Muscle of leg (tissue), 3 donors: ENCODE measurements at regions not wholly inside any gene's neighbourhood (a gene's known extent, or its start where the extent isn't known, plus 50 kb on each side); places are given as distances from the start of the nearest gene placed in this dataset.
"Not testable (repeated sequence)": the region's sequence is repeated elsewhere in the genome, so short reads cannot be mapped to it uniquely, and the experiment has no call there.

Experiments
- DNase-seq: peaks from one replicate; pipeline ENCODE4 v3.0.0; 2013
- H3K27ac ChIP-seq: one replicate; pipeline ENCODE4 v1.5.1; 2013; ENCODE audit warnings: mild to moderate bottlenecking, low read length, control low read depth
- H3K27me3 ChIP-seq: one replicate; pipeline ENCODE4 v1.6.1; 2013; ENCODE audit warnings: low read length; ENCODE audit not compliant: control insufficient read depth, insufficient read depth
- H3K36me3 ChIP-seq: one replicate; pipeline ENCODE4 v1.6.1; 2013; ENCODE audit warnings: low read length; ENCODE audit not compliant: control insufficient read depth, insufficient read depth
- H3K4me1 ChIP-seq: one replicate; pipeline ENCODE4 v1.6.1; 2013; ENCODE audit warnings: low read length; ENCODE audit not compliant: control insufficient read depth, insufficient read depth
- H3K4me3 ChIP-seq: one replicate; pipeline ENCODE4 v1.5.1; 2013; ENCODE audit warnings: low read length, control low read depth
- H3K9me3 ChIP-seq: replicated peaks from 2 replicates; pipeline ENCODE4 v1.6.1; 2013; ENCODE audit warnings: low read depth, low read length; ENCODE audit not compliant: control insufficient read depth
- WGBS: methylation state at CpG from one replicate; pipeline ENCODE4 v1.1.5; 2013; ENCODE audit warnings: missing lambda C conversion rate; ENCODE audit not compliant: insufficient coverage; 5-methylcytosine and 5-hydroxymethylcytosine counted together

DNA sequence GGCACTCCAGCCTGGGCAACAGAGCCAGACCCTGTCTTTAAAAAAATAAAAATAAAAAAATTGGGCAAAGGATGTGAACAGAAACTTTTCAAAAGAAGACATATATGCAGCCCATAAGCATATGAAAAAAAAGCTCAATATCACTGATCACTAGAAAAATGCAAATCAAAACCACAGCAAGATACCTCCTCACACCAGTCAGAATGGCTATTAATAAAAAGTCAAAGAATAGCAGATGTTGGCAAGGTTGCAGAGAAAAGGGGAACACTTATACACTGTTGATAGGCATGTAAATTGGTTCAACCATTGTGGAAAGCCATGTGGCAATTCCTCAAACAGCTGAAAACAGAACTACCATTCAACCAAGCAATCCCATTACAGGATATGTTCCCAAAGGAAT, 204.1 kb upstream of the SRD5A2 start:
- Histone ChIP-seq H3K9me3 (peaks cover 2% of the 10 kb centered on the region), H3K4me3 (no peak overlapping the region), H3K27me3 (no peaks in the 10 kb centered on the region), H3K27ac (no peak overlapping the region), H3K36me3 (no peaks in the 10 kb centered on the region), H3K4me1 (no peaks in the 10 kb centered on the region)
- DNase-seq = no peak

DNA sequence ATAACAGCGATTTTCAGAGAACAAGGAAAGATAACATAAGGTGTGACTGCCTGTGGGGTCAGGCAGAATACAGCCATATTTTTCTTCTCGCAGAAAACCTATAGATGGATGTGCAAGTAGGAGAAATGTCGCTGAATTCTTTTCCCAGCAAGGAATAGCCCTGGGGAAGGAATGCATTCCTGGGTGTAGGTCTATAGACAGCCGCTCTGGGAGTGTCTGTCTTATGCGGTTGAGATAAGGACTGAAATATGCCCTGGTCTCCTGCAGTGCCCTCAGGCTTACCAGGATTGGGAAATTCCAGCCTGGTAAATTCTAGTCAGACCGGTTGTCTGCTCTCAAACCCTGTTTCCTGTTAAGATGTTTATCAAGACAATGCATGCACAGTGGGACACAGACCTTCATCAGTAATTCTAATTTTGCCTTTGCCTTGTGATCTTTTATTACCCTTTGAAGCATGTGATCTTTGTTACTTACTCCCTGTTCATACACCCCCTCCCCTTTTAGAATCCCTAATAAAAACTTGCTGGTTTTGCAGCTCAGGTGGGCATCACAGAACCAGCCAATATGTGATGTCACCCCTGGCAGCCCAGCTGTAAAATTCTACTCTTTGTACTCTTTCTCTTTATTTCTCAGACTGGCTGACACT, 202.8 kb upstream of the SRD5A2 start:
- not testable (repeated sequence) for H3K4me3 ChIP-seq, H3K9me3 ChIP-seq, H3K36me3 ChIP-seq, H3K27ac ChIP-seq, H3K27me3 ChIP-seq, H3K4me1 ChIP-seq, DNase-seq
- WGBS = 88% methylated on average over 5 of the region's 6 CpGs

GRCh38 chr2:31778153-31778552, 197.4 kb upstream of the SRD5A2 start:
- Histone ChIP-seq H3K4me1 (no peaks in the 10 kb centered on the region), H3K4me3 (no peak overlapping the region), H3K27me3 (no peaks in the 10 kb centered on the region), H3K27ac (no peak overlapping the region), H3K9me3 (peaks cover 2% of the 10 kb centered on the region), H3K36me3 (no peaks in the 10 kb centered on the region)
- WGBS = 90% methylated on average over 10 of the region's 10 CpGs
- no peak for DNase-seq

DNA sequence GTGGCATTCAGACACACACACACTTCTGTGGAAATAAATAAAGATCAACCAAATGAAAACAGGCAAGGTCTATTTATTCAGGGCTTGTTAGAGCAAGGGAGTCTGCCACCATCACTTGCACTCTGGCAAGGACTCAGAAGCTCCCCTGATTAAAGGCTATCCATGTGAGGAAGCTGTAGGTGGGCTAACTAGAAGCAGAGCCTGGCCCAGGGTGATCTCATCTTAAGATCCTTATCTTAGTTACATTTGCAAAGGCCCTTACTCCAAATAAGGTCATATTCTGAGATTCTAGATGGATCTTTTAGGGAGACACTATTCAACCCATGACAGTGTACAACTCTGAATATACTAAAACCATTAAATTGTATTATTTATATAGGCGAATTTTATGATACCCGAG, 190.0 kb upstream of the SRD5A2 start:
- Histone ChIP-seq H3K4me3 (no peak overlapping the region), H3K4me1 (no peaks in the 10 kb centered on the region), H3K36me3 (no peaks in the 10 kb centered on the region), H3K27me3 (no peaks in the 10 kb centered on the region), H3K27ac (no peak overlapping the region), H3K9me3 (no peaks in the 10 kb centered on the region)
- no CpG with 5 or more reads among the region's 2 CpGs for WGBS
- no peak for DNase-seq

GRCh38 chr2:31765078-31765945, 184.6 kb upstream of the SRD5A2 start:
- H3K9me3 ChIP-seq = peaks cover 2% of the 10 kb centered on the region
- DNase-seq = no peak
- no peaks in the 10 kb centered on the region for H3K36me3 ChIP-seq
- H3K4me3 ChIP-seq = no peak overlapping the region
- WGBS = no CpG with 5 or more reads among the region's 2 CpGs
- H3K27me3 ChIP-seq = no peaks in the 10 kb centered on the region
- no peak overlapping the region for H3K27ac ChIP-seq
- H3K4me1 ChIP-seq = no peaks in the 10 kb centered on the region

DNA sequence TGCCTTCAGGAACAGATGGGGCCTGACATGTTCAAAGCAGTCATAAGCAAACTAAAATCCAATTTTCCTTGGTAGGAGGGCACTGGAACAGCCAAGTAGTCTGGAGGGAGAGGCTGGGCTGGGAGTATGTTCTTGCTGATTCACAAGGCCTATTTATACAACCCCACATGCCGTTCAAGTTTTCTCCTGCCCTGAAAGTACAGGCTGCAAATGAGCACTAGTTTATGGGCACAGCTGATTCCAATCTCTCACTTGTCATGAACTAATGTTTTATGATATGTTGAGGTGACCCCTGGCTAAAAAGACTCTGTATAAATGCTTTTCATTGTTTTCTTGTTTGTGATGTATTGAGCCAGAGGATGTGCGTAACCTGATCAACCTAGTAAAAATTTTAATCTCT, 183.4 kb upstream of the SRD5A2 start:
- Histone ChIP-seq H3K9me3 (peaks cover 2% of the 10 kb centered on the region), H3K27ac (peak overlapping the region; percentile 54), H3K27me3 (no peaks in the 10 kb centered on the region), H3K4me1 (no peaks in the 10 kb centered on the region), H3K4me3 (no peak overlapping the region), H3K36me3 (no peaks in the 10 kb centered on the region)
- WGBS = no CpG with 5 or more reads among the region's 2 CpGs
- DNase-seq = peak; percentile 36

DNA sequence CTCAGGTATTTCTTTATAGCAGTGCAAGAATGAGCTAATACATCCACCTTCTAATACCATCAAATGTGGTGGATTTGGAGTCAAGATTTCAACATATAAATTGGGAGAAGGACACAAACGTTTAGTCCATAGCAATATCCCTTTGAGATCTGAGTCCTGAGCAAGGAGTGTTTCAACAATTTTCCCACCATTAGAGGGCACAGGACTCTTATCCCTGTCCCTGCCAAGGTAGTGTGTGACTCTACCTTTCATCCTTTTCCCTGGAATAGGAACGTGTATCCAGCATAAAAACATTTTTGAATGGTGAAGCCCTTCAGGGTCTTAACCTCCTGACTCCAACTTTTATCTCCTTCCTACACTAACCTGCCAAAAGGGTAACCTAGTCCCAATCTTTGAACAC, 181.3 kb upstream of the SRD5A2 start:
- DNase-seq = no peak
- WGBS = no CpG with 5 or more reads among the region's 2 CpGs

GRCh38 chr2:31757351-31757750, 176.6 kb upstream of the SRD5A2 start:
- H3K27me3 ChIP-seq, H3K4me3 ChIP-seq: not testable (repeated sequence)
- WGBS = no CpG with 5 or more reads among the region's 2 CpGs

More for the DNA sequence above, 181.3 kb upstream of the SRD5A2 start:
- peaks cover 2% of the 10 kb centered on the region for H3K9me3 ChIP-seq
- no peaks in the 10 kb centered on the region for H3K27me3 ChIP-seq
- H3K4me1 ChIP-seq = no peaks in the 10 kb centered on the region
- no peak overlapping the region for H3K27ac ChIP-seq
- H3K36me3 ChIP-seq = no peaks in the 10 kb centered on the region
- no peak overlapping the region for H3K4me3 ChIP-seq

GRCh38 chr2:31748746-31749145, 168.0 kb upstream of the SRD5A2 start:
- H3K36me3 ChIP-seq, H3K4me3 ChIP-seq, H3K27ac ChIP-seq, H3K4me1 ChIP-seq, DNase-seq, H3K27me3 ChIP-seq: not testable (repeated sequence)
- WGBS = 91% methylated on average over 12 of the region's 13 CpGs
- H3K9me3 ChIP-seq = peaks cover 15% of the 10 kb centered on the region

More at GRCh38 chr2:31757351-31757750, 176.6 kb upstream of the SRD5A2 start:
- not testable (repeated sequence) for H3K4me1 ChIP-seq, H3K36me3 ChIP-seq, H3K27ac ChIP-seq, H3K9me3 ChIP-seq, DNase-seq

GRCh38 chr2:31748041-31748440, 167.3 kb upstream of the SRD5A2 start:
- no peaks in the 10 kb centered on the region for H3K4me1 ChIP-seq
- H3K27ac ChIP-seq = no peak overlapping the region
- no peak for DNase-seq
- no peaks in the 10 kb centered on the region for H3K36me3 ChIP-seq
- H3K4me3 ChIP-seq = no peak overlapping the region
- 100% methylated on average over 1 of the region's 1 CpG for WGBS
- no peaks in the 10 kb centered on the region for H3K27me3 ChIP-seq
- H3K9me3 ChIP-seq = peaks cover 12% of the 10 kb centered on the region
